ENCODE measurements at regions not wholly inside any gene's neighbourhood (a gene's known extent, or its start where the extent isn't known, plus 50 kb on each side); places are given as distances from the start of the nearest gene placed in this dataset.

DNA sequence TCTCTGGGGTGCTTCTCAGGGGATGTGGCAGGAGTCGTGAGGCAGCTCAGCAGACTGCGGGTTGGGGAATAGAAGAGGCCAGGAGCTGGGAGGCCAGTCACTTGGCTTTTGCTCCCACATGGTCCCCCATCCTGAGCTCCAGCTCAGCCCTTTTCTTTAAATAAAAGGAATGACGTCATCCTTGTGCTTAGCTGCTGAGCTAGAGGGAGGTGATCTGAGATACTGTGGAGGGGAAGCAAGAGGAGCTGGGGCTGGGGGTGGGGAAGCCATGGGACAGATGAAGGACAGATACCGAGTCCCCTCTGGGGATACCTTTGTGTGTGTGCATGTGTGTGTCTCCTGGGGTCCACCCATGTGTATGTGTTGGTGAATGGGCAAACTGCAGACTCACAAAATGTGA lies 89.0 kb upstream of the ARAP3 start:
- Histone ChIP-seq H3K4me3 (ENCODE audit: control extremely low read depth in 1 of 5, extremely low read depth in 1 of 5, insufficient read depth in 1 of 5, low read depth in 2 of 5, low read length in 4 of 5) (no peak overlapping the region), H3K79me2 (ENCODE audit: control insufficient read depth, insufficient read depth, low read length) (no peaks in the 10 kb centered on the region), H3K4me2 (replicated peaks; ENCODE audit: low read depth, low read length, poor library complexity, severe bottlenecking) (no peak overlapping the region), H4K20me1 (ENCODE audit: control insufficient read depth, insufficient read depth, low read length, poor library complexity, severe bottlenecking) (no peaks in the 10 kb centered on the region), H2AFZ (ENCODE audit: insufficient read depth, low read depth, low read length, poor library complexity, severe bottlenecking) (no peak overlapping the region), H3K27ac (ENCODE audit: low read length in 2 of 2) (no peak overlapping the region), H3K9me3 (ENCODE audit: control extremely low read depth in 1 of 3, control insufficient read depth in 2 of 3, insufficient read depth in 1 of 3, low read length in 2 of 3) (peaks cover 0 to 8% (median 0%) of the 10 kb centered on the region in 3 donors), H3K36me3 (replicated peaks in 1 of 2; ENCODE audit: control extremely low read depth in 1 of 2, control insufficient read depth in 1 of 2, extremely low read depth in 1 of 2, insufficient read depth in 2 of 2, low read length in 1 of 2) (no peaks in the 10 kb centered on the region), H3K9ac (ENCODE audit: low read length) (no peak overlapping the region), H3K27me3 (replicated peaks in 1 of 4; ENCODE audit: control extremely low read depth in 1 of 4, control insufficient read depth in 3 of 4, insufficient read depth in 4 of 4, low read length in 3 of 4) (peaks cover 0 to 2% (median 0%) of the 10 kb centered on the region in 4 experiments), H3K4me1 (ENCODE audit: control insufficient read depth in 2 of 2, insufficient read depth in 2 of 2, low read length in 2 of 2) (no peaks in the 10 kb centered on the region)
- intact Hi-C loops (cut with micrococcal nuclease): no loop called here
- no peak for TF ChIP-seq EZH2 (IDR thresholded peaks at IDR 0.05; ENCODE audit: borderline replicate concordance, insufficient read depth, low read depth, low read length, poor library complexity, severe bottlenecking)
- TF ChIP-seq, protein P1, sequence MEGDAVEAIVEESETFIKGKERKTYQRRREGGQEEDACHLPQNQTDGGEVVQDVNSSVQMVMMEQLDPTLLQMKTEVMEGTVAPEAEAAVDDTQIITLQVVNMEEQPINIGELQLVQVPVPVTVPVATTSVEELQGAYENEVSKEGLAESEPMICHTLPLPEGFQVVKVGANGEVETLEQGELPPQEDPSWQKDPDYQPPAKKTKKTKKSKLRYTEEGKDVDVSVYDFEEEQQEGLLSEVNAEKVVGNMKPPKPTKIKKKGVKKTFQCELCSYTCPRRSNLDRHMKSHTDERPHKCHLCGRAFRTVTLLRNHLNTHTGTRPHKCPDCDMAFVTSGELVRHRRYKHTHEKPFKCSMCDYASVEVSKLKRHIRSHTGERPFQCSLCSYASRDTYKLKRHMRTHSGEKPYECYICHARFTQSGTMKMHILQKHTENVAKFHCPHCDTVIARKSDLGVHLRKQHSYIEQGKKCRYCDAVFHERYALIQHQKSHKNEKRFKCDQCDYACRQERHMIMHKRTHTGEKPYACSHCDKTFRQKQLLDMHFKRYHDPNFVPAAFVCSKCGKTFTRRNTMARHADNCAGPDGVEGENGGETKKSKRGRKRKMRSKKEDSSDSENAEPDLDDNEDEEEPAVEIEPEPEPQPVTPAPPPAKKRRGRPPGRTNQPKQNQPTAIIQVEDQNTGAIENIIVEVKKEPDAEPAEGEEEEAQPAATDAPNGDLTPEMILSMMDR (IDR thresholded peaks at IDR 0.05): no peak
- DNase-seq (no peak), ATAC-seq (ENCODE audit: low read depth) (no peak)
- ChIA-PET CTCF (no interaction called here), POLR2A (no interaction called here)
- Mint-ChIP-seq H3K9me3 (ENCODE audit: insufficient read depth) (peaks cover 3% of the 10 kb centered on the region), H3K27me3 (peaks cover 23% of the 10 kb centered on the region), H3K4me1 (no peaks in the 10 kb centered on the region), H3K4me3 (no peak overlapping the region), H3K27ac (no peak overlapping the region)
- 72% methylated on average over 4 of the region's 4 CpGs for WGBS (ENCODE audit: insufficient coverage)

DNA sequence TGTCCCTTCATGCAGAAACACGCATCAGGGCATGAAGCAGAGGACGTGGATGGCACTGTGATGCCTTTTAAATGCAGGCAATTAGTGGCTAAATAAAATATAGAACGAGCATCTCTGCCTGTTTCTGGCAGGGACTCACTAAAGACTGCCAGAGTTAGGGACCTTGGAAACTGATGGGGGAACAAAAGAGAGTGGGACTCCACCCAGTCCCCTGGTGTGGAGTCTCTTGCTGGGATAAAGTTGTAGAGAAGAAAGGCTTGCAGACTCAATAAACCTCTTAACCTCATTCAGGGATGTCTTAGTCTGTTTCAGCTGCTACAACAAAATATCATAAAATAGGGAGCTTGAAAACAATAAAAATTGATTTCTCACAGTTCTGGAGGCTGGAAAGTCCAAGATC lies 87.6 kb upstream of the ARAP3 start:
- Histone ChIP-seq H3K4me3 (ENCODE audit: control extremely low read depth in 1 of 5, extremely low read depth in 1 of 5, insufficient read depth in 1 of 5, low read depth in 2 of 5, low read length in 4 of 5) (no peak overlapping the region), H3K4me1 (ENCODE audit: control insufficient read depth in 2 of 2, insufficient read depth in 2 of 2, low read length in 2 of 2) (no peaks in the 10 kb centered on the region), H3K27me3 (replicated peaks in 1 of 4; ENCODE audit: control extremely low read depth in 1 of 4, control insufficient read depth in 3 of 4, insufficient read depth in 4 of 4, low read length in 3 of 4) (peaks cover 0 to 2% (median 0%) of the 10 kb centered on the region in 4 experiments), H3K79me2 (ENCODE audit: control insufficient read depth, insufficient read depth, low read length) (no peaks in the 10 kb centered on the region), H3K9me3 (ENCODE audit: control extremely low read depth in 1 of 3, control insufficient read depth in 2 of 3, insufficient read depth in 1 of 3, low read length in 2 of 3) (peaks cover 0 to 6% (median 0%) of the 10 kb centered on the region in 3 donors), H3K9ac (ENCODE audit: low read length) (no peak overlapping the region), H3K27ac (ENCODE audit: low read length in 2 of 2) (no peak overlapping the region), H4K20me1 (ENCODE audit: control insufficient read depth, insufficient read depth, low read length, poor library complexity, severe bottlenecking) (no peaks in the 10 kb centered on the region), H3K36me3 (replicated peaks in 1 of 2; ENCODE audit: control extremely low read depth in 1 of 2, control insufficient read depth in 1 of 2, extremely low read depth in 1 of 2, insufficient read depth in 2 of 2, low read length in 1 of 2) (no peaks in the 10 kb centered on the region), H3K4me2 (replicated peaks; ENCODE audit: low read depth, low read length, poor library complexity, severe bottlenecking) (no peak overlapping the region), H2AFZ (ENCODE audit: insufficient read depth, low read depth, low read length, poor library complexity, severe bottlenecking) (no peak overlapping the region)
- ChIA-PET CTCF (no interaction called here), POLR2A (no interaction called here)
- intact Hi-C loops (cut with micrococcal nuclease): no loop called here
- 83% methylated on average over 3 of the region's 3 CpGs for WGBS (ENCODE audit: insufficient coverage)
- TF ChIP-seq, protein P1 (IDR thresholded peaks at IDR 0.05): no peak
- no peak for TF ChIP-seq EZH2 (IDR thresholded peaks at IDR 0.05; ENCODE audit: borderline replicate concordance, insufficient read depth, low read depth, low read length, poor library complexity, severe bottlenecking)
- ATAC-seq (ENCODE audit: low read depth) (no peak), DNase-seq (no peak)
- H3K4me1 Mint-ChIP-seq: no peaks in the 10 kb centered on the region
- no peak overlapping the region for H3K4me3 Mint-ChIP-seq
- peaks cover 3% of the 10 kb centered on the region for H3K9me3 Mint-ChIP-seq (ENCODE audit: insufficient read depth)
- peaks cover 23% of the 10 kb centered on the region for H3K27me3 Mint-ChIP-seq
- no peak overlapping the region for H3K27ac Mint-ChIP-seq

All from B cell (primary cell).